ENCODE measurements at regions not wholly inside any gene's neighbourhood (a gene's known extent, or its start where the extent isn't known, plus 50 kb on each side); places are given as distances from the start of the nearest gene placed in this dataset.

DNA sequence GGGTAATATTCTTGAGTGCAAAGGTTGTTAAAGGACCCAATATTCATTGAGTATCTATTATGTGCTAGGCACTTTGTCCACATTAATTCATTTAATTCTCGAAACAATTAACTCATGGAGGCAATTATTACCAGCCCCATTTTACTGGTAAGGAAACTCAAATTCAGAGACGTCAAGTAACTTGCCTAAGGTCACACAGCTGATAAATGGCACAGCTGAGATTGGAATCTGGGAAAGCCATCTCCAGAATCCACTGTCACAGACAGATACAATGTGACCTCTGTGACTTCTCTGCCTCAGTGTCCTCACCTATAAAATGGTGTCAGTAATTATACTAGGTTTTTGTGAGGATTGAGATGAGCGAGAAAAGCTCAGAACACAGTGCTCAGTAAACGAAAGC is 320.8 kb upstream of the ZFHX3 start:
- Histone ChIP-seq H3K79me2 (no peaks in the 10 kb centered on the region), H3K4me1 (no peaks in the 10 kb centered on the region), H2AFZ (no peak overlapping the region), H3K9ac (no peak overlapping the region), H3K9me3 (ENCODE audit: control insufficient read depth, low read length) (no peaks in the 10 kb centered on the region), H3K27ac (no peak overlapping the region), H3K27me3 (ENCODE audit: control insufficient read depth, insufficient read depth, low read length) (no peaks in the 10 kb centered on the region), H3K4me3 (ENCODE audit: low read depth, low read length) (no peak overlapping the region), H3K4me2 (ENCODE audit: low read length) (no peak overlapping the region), H3K36me3 (ENCODE audit: control insufficient read depth, insufficient read depth, low read length) (no peaks in the 10 kb centered on the region)
- TF ChIP-seq, protein P1, sequence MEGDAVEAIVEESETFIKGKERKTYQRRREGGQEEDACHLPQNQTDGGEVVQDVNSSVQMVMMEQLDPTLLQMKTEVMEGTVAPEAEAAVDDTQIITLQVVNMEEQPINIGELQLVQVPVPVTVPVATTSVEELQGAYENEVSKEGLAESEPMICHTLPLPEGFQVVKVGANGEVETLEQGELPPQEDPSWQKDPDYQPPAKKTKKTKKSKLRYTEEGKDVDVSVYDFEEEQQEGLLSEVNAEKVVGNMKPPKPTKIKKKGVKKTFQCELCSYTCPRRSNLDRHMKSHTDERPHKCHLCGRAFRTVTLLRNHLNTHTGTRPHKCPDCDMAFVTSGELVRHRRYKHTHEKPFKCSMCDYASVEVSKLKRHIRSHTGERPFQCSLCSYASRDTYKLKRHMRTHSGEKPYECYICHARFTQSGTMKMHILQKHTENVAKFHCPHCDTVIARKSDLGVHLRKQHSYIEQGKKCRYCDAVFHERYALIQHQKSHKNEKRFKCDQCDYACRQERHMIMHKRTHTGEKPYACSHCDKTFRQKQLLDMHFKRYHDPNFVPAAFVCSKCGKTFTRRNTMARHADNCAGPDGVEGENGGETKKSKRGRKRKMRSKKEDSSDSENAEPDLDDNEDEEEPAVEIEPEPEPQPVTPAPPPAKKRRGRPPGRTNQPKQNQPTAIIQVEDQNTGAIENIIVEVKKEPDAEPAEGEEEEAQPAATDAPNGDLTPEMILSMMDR (IDR thresholded peaks at IDR 0.05): no peak

DNA sequence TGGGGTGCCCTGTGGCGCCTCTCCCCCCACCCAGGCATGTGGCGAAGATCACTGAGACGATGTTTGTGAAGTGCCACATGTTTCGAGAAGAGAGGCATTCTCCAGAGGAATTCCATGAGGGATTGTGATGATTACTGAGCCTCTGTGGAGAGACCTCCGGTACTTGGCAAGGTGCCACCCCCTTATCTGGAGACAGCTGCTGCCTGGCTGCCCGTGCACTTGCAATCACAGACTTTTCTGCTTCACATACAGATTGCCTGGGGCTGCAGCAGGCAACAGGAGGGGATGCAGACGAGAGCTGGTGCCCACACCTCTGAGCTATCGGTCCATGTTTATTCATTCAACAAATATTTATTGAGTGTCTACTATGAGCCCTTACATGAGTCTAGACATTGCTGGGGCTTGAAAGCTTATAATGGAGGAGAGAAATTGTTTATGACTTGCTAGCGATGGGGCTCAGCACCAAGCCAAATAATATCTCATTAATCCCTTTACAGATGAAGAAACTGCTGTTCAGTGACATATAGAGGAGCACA is 317.2 kb upstream of the ZFHX3 start:
- no peaks in the 10 kb centered on the region for H3K79me2 ChIP-seq
- TF ChIP-seq, protein P1 (IDR thresholded peaks at IDR 0.05): no peak
- H3K36me3 ChIP-seq (ENCODE audit: control insufficient read depth, insufficient read depth, low read length): no peaks in the 10 kb centered on the region
- no peaks in the 10 kb centered on the region for H3K27me3 ChIP-seq (ENCODE audit: control insufficient read depth, insufficient read depth, low read length)
- no peak overlapping the region for H3K4me2 ChIP-seq (ENCODE audit: low read length)
- H2AFZ ChIP-seq: no peak overlapping the region
- no peaks in the 10 kb centered on the region for H3K9me3 ChIP-seq (ENCODE audit: control insufficient read depth, low read length)
- H3K27ac ChIP-seq: no peak overlapping the region
- no peaks in the 10 kb centered on the region for H3K4me1 ChIP-seq
- no peak overlapping the region for H3K9ac ChIP-seq
- no peak overlapping the region for H3K4me3 ChIP-seq (ENCODE audit: low read depth, low read length)

DNA sequence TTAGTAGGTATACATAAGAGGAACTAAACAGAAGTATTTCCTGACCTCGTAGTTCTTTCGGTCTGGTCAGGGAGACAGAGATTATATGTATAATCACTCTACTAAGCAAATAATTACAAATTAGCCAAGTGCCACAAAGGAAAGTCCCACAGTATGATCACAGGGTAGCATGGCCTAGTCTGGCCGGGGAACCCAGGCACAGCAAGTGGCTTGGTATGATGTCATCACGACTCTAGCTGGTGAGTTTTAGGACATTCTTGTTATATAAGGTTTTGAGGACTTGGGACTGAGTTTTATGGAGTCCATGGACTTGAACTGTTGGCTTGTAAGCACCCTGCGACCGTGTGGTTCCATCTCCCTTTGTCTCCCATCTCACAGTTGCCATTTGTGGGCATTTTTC is 316.5 kb upstream of the ZFHX3 start:
- TF ChIP-seq, protein P1 (IDR thresholded peaks at IDR 0.05): no peak
- H3K27ac ChIP-seq: no peak overlapping the region
- H3K79me2 ChIP-seq: no peaks in the 10 kb centered on the region
- H3K27me3 ChIP-seq (ENCODE audit: control insufficient read depth, insufficient read depth, low read length): no peaks in the 10 kb centered on the region
- no peak overlapping the region for H3K9ac ChIP-seq
- no peak overlapping the region for H3K4me2 ChIP-seq (ENCODE audit: low read length)
- H3K4me3 ChIP-seq (ENCODE audit: low read depth, low read length): no peak overlapping the region
- H2AFZ ChIP-seq: no peak overlapping the region
- no peaks in the 10 kb centered on the region for H3K9me3 ChIP-seq (ENCODE audit: control insufficient read depth, low read length)
- no peaks in the 10 kb centered on the region for H3K4me1 ChIP-seq
- H3K36me3 ChIP-seq (ENCODE audit: control insufficient read depth, insufficient read depth, low read length): no peaks in the 10 kb centered on the region

DNA sequence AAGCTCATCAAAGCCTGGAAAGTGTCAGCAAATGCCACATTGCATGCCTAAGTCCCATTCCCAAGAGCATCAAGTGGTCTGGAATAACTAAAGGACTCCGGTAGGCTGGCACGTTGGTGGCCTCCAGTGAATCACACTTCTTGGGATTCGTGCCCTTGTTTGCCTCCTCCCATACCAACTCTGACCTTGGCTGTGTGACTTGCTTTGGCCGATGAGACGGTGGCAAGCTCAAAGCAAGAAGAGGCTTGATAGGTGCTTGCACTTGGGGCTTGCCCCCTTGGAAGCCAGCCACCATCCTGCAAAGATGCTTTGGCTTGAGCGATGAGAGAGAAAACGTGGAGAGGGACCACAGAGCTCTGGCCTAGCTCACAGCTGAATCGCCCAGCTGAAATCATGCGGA is 313.1 kb upstream of the ZFHX3 start:
- H3K9me3 ChIP-seq (ENCODE audit: control insufficient read depth, low read length): no peaks in the 10 kb centered on the region
- no peaks in the 10 kb centered on the region for H3K4me1 ChIP-seq
- no peak overlapping the region for H3K9ac ChIP-seq

More for the DNA sequence above, 313.1 kb upstream of the ZFHX3 start:
- no peak overlapping the region for H3K4me3 ChIP-seq (ENCODE audit: low read depth, low read length)
- H3K36me3 ChIP-seq (ENCODE audit: control insufficient read depth, insufficient read depth, low read length): no peaks in the 10 kb centered on the region
- no peak overlapping the region for H2AFZ ChIP-seq
- TF ChIP-seq, protein P1 (IDR thresholded peaks at IDR 0.05): no peak
- no peak overlapping the region for H3K4me2 ChIP-seq (ENCODE audit: low read length)
- H3K79me2 ChIP-seq: no peaks in the 10 kb centered on the region
- H3K27ac ChIP-seq: no peak overlapping the region
- no peaks in the 10 kb centered on the region for H3K27me3 ChIP-seq (ENCODE audit: control insufficient read depth, insufficient read depth, low read length)
